ENCODE measurements at regions not wholly inside any gene's neighbourhood (a gene's known extent, or its start where the extent isn't known, plus 50 kb on each side); places are given as distances from the start of the nearest gene placed in this dataset.
"Not testable (repeated sequence)": the region's sequence is repeated elsewhere in the genome, so short reads cannot be mapped to it uniquely, and the experiment has no call there.

GRCh38 chr21:14015841-14016240 lies 194.9 kb downstream of the LIPI start:
- TF ChIP-seq HMGXB4 (CRISPR knock-in tag; IDR thresholded peaks at IDR 0.05; ENCODE audit: borderline replicate concordance in 1 of 2, low read depth in 1 of 2); ZNF724P (CRISPR knock-in tag; IDR thresholded peaks at IDR 0.05; ENCODE audit: borderline replicate concordance); ZNF572 (CRISPR knock-in tag; IDR thresholded peaks at IDR 0.05); MAFF (IDR thresholded peaks at IDR 0.05; ENCODE audit: low read depth, low read length); PAX8 (CRISPR knock-in tag; IDR thresholded peaks at IDR 0.05; ENCODE audit: borderline replicate concordance); EZH2 (conservative IDR thresholded peaks at IDR 0.05; ENCODE audit: low read depth, low read length); POLR2A (IDR thresholded peaks at IDR 0.05; ENCODE audit: insufficient read depth in 1 of 2, low read depth in 2 of 2, low read length in 2 of 2); MAFK (conservative IDR thresholded peaks at IDR 0.05 in 1 of 2, IDR thresholded peaks at IDR 0.05 in 1 of 2; ENCODE audit: low read length in 2 of 2); ZNF317 (CRISPR knock-in tag; IDR thresholded peaks at IDR 0.05); SP2 (CRISPR knock-in tag; IDR thresholded peaks at IDR 0.05); ARID4A (CRISPR knock-in tag; IDR thresholded peaks at IDR 0.05; ENCODE audit: borderline replicate concordance); MYC (CRISPR knock-in tag; IDR thresholded peaks at IDR 0.05; ENCODE audit: borderline replicate concordance): not testable (repeated sequence)
